Stimulated activated CD4-positive, alpha-beta T cell treated with anti-CD3 and anti-CD28 coated beads, Interleukin-12 subunit alpha, Interleukin-12 subunit beta, amount 100 ng/mL, for 24 hours (primary cell): ENCODE measurements at regions not wholly inside any gene's neighbourhood (a gene's known extent, or its start where the extent isn't known, plus 50 kb on each side); places are given as distances from the start of the nearest gene placed in this dataset.
"Not testable (repeated sequence)": the region's sequence is repeated elsewhere in the genome, so short reads cannot be mapped to it uniquely, and the experiment has no call there.

ENCODE experiments used
- DNase-seq, 2 experiments: peaks; one replicate each; pipeline ENCODE4 v3.0.0-alpha.2; 2020; ENCODE audit warnings: low read depth in 2 of 2

GRCh38 chr5:152113401-152113800 is 188.8 kb upstream of the GLRA1 start:
- DNase-seq = peak; percentile 4 to 40

- no peak for DNase-seq
These were observed 182.6 kb upstream of the GLRA1 start for GRCh38 chr5:152107220-152107619.

GRCh38 chr5:152106571-152106970 is 181.9 kb upstream of the GLRA1 start:
- DNase-seq = no peak

- DNase-seq = no peak
These were observed 180.4 kb upstream of the GLRA1 start for GRCh38 chr5:152105085-152105484.

GRCh38 chr5:152104211-152104610 is 179.6 kb upstream of the GLRA1 start:
- DNase-seq = no peak

- not testable (repeated sequence) for DNase-seq
These were observed 178.3 kb upstream of the GLRA1 start for GRCh38 chr5:152102908-152103307.

- no peak for DNase-seq
These were observed 177.4 kb upstream of the GLRA1 start for GRCh38 chr5:152102057-152102456.

GRCh38 chr5:152100462-152100861 is 175.8 kb upstream of the GLRA1 start:
- no peak for DNase-seq

- DNase-seq = no peak
These were observed 172.5 kb upstream of the GLRA1 start for GRCh38 chr5:152097128-152097527.

- DNase-seq = no peak
These were observed 170.1 kb upstream of the GLRA1 start for GRCh38 chr5:152094716-152095115.

GRCh38 chr5:152094060-152094459 is 169.4 kb upstream of the GLRA1 start:
- DNase-seq = no peak

- DNase-seq = no peak
These were observed 167.9 kb upstream of the GLRA1 start for GRCh38 chr5:152092580-152092979.

- no peak for DNase-seq
These were observed 165.0 kb upstream of the GLRA1 start for GRCh38 chr5:152089644-152090043.

GRCh38 chr5:152086668-152087067 is 162.0 kb upstream of the GLRA1 start:
- no peak for DNase-seq

GRCh38 chr5:152084476-152084875 is 159.8 kb upstream of the GLRA1 start:
- no peak for DNase-seq

- DNase-seq = no peak
These were observed 158.6 kb upstream of the GLRA1 start for GRCh38 chr5:152083231-152083630.

GRCh38 chr5:152072091-152072490 is 147.4 kb upstream of the GLRA1 start:
- DNase-seq = no peak

- no peak for DNase-seq
These were observed 145.9 kb upstream of the GLRA1 start for GRCh38 chr5:152070591-152070990.

- DNase-seq = no peak
These were observed 142.1 kb upstream of the GLRA1 start for GRCh38 chr5:152066784-152067183.

GRCh38 chr5:152063004-152063403 is 138.4 kb upstream of the GLRA1 start:
- no peak for DNase-seq

GRCh38 chr5:152061095-152061494 is 136.4 kb upstream of the GLRA1 start:
- no peak for DNase-seq

- DNase-seq = no peak
These were observed 133.6 kb upstream of the GLRA1 start for GRCh38 chr5:152058267-152058666.

- DNase-seq = no peak
These were observed 132.3 kb upstream of the GLRA1 start for GRCh38 chr5:152056931-152057330.

- DNase-seq = no peak
These were observed 127.8 kb upstream of the GLRA1 start for GRCh38 chr5:152052470-152052869.
